ENCODE measurements at regions not wholly inside any gene's neighbourhood (a gene's known extent, or its start where the extent isn't known, plus 50 kb on each side); places are given as distances from the start of the nearest gene placed in this dataset.
A peak's percentile ranks its signal among the peaks of the same experiment; 100 is the strongest.
"Not testable (repeated sequence)": the region's sequence is repeated elsewhere in the genome, so short reads cannot be mapped to it uniquely, and the experiment has no call there.

DNA sequence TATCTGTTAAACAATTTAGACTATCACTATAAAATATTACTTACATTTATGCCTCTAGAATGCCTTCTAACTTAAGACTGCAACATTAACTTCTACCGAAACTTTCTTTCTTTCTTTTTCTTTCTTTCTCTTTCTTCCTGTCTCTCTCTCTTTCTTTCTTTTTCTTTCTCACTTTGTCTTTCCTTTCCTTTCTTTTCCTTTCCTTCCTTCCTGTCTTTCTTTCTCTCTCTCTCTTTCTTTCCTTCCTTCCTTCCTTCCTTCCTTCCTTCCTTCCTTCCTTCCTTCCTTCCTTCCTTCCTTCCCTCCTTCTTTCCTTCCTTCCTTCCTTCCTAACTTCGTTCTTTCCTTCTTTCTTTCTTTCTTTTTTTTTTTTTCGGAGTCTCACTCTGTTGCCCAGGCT lies 1071.9 kb upstream of the ATXN8OS start:
- H3K27me3 ChIP-seq (ENCODE audit: insufficient read depth, poor library complexity, severe bottlenecking), result no peaks in the 10 kb centered on the region
- TF ChIP-seq SPI1 (IDR thresholded peaks at IDR 0.05; ENCODE audit: borderline replicate concordance, low read depth), result no peak
- TF ChIP-seq, protein P1, sequence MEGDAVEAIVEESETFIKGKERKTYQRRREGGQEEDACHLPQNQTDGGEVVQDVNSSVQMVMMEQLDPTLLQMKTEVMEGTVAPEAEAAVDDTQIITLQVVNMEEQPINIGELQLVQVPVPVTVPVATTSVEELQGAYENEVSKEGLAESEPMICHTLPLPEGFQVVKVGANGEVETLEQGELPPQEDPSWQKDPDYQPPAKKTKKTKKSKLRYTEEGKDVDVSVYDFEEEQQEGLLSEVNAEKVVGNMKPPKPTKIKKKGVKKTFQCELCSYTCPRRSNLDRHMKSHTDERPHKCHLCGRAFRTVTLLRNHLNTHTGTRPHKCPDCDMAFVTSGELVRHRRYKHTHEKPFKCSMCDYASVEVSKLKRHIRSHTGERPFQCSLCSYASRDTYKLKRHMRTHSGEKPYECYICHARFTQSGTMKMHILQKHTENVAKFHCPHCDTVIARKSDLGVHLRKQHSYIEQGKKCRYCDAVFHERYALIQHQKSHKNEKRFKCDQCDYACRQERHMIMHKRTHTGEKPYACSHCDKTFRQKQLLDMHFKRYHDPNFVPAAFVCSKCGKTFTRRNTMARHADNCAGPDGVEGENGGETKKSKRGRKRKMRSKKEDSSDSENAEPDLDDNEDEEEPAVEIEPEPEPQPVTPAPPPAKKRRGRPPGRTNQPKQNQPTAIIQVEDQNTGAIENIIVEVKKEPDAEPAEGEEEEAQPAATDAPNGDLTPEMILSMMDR (IDR thresholded peaks at IDR 0.05; ENCODE audit: insufficient read depth, low read length), result no peak
- DNase-seq (ENCODE audit: low read depth in 1 of 2, low spot score in 1 of 2), result no peak
- no peak overlapping the region for H3K4me3 ChIP-seq (replicated peaks; ENCODE audit: insufficient read depth, low read length)
- no peak overlapping the region for H3K27ac ChIP-seq (replicated peaks)

DNA sequence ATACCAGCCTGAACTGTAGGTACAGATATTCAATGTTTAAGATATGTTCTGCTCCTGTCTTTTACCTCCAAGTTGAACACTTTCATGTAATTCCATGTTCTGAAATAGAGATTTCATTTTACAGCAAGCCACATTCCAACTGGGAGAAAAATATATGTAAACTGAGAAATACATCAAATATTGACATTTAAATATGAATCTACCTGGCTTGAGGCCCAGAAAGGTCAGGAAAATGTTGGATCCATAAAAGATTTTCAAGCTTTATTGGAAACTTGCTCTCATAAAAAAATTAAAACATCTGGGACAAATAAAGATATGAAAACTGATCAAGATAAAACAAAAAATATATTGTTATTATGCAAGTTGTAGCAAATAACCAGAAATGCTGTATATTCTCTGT lies 1078.7 kb upstream of the ATXN8OS start:
- H3K27me3 ChIP-seq (ENCODE audit: insufficient read depth, poor library complexity, severe bottlenecking), result no peaks in the 10 kb centered on the region
- DNase-seq (ENCODE audit: low read depth in 1 of 2, low spot score in 1 of 2), result no peak
- TF ChIP-seq SPI1 (IDR thresholded peaks at IDR 0.05; ENCODE audit: borderline replicate concordance, low read depth) (no peak), REST (IDR thresholded peaks at IDR 0.05; ENCODE audit: insufficient replicate concordance, low read depth) (no peak), POLR2AphosphoS5 (IDR thresholded peaks at IDR 0.05; ENCODE audit: low read depth) (no peak), GABPA (IDR thresholded peaks at IDR 0.05; ENCODE audit: low read depth) (no peak)
- TF ChIP-seq, protein P1 (IDR thresholded peaks at IDR 0.05; ENCODE audit: insufficient read depth, low read length), result no peak
- H3K4me3 ChIP-seq (replicated peaks; ENCODE audit: insufficient read depth, low read length), result no peak overlapping the region
- H3K27ac ChIP-seq (replicated peaks), result no peak overlapping the region

DNA sequence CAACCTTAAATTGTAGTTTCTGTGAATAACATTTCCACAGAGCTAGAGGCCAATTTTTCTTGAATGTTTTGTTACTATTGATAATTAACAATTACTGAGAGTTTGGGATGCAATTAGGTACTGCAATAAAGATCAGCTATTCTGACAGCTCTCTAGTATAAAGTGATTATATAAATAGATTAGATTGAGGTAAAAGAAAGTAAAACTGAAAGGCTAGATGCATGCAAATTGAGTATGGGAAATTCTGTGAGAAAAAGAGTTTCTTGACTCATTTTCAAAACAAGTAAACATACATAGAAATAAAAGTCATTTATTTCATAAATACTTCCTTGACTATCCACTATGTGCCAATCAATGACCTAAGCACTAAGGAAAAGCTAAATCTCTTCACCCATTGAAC lies 1087.5 kb upstream of the ATXN8OS start:
- DNase-seq (ENCODE audit: low read depth in 1 of 2, low spot score in 1 of 2), result no peak
- Histone ChIP-seq H3K27ac (replicated peaks) (no peak overlapping the region), H3K4me3 (replicated peaks; ENCODE audit: insufficient read depth, low read length) (no peak overlapping the region), H3K27me3 (ENCODE audit: insufficient read depth, poor library complexity, severe bottlenecking) (no peaks in the 10 kb centered on the region)
- TF ChIP-seq POLR2AphosphoS5 (IDR thresholded peaks at IDR 0.05; ENCODE audit: low read depth), result no peak

DNA sequence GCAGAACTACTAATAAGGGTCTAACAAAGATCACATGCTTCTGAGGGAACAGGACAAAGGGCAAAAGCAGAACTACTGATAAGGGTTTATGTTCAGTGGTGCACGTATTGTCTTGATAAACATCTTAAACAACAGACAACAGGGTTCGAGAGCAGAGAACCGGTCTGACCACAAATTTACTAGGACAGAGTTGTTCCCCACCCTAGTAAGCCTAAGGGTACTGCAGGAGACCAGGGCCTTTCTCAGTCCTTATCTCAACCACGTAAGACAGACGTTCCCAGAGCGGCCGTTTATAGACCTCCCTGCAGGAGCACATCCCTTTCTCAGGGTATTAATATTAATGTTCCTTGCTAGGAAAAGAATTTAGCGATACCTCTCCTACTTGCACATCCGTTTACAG lies 1089.5 kb upstream of the ATXN8OS start:
- not testable (repeated sequence) for H3K27me3 ChIP-seq (ENCODE audit: insufficient read depth, poor library complexity, severe bottlenecking); H3K4me3 ChIP-seq (replicated peaks; ENCODE audit: insufficient read depth, low read length); H3K27ac ChIP-seq (replicated peaks)
- DNase-seq (ENCODE audit: low read depth in 1 of 2, low spot score in 1 of 2), result peak in 1 of 2 experiments; percentile 3

DNA sequence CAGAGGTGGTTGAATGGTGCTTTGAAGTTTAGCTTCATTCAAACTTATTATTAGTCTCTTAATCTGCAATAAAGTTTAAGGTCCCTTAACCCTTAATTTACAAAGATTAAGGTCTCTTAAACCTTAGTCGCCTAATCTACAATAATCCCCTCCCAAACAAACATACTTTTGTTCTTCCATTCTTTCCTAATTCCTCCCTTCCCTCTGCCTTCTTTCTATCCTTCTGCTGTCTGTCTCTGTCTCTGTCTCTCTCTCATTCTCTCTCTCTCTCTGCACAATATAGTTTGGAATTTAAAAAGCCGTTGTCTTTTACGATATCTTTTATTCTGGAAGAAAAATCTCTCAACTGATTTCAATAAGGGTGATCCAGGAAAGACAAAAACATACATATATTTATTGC lies 1096.8 kb upstream of the ATXN8OS start:
- no peak overlapping the region for H3K4me3 ChIP-seq (replicated peaks; ENCODE audit: insufficient read depth, low read length)
- TF ChIP-seq GABPA (IDR thresholded peaks at IDR 0.05; ENCODE audit: low read depth), result no peak
- TF ChIP-seq SPI1 (IDR thresholded peaks at IDR 0.05; ENCODE audit: borderline replicate concordance, low read depth), result no peak
- no peak for TF ChIP-seq POLR2AphosphoS5 (IDR thresholded peaks at IDR 0.05; ENCODE audit: low read depth)
- TF ChIP-seq, protein P1 (IDR thresholded peaks at IDR 0.05; ENCODE audit: insufficient read depth, low read length), result no peak
- TF ChIP-seq REST (IDR thresholded peaks at IDR 0.05; ENCODE audit: insufficient replicate concordance, low read depth), result no peak
- no peak overlapping the region for H3K27ac ChIP-seq (replicated peaks)
- H3K27me3 ChIP-seq (ENCODE audit: insufficient read depth, poor library complexity, severe bottlenecking), result no peaks in the 10 kb centered on the region
- no peak for DNase-seq (ENCODE audit: low read depth in 1 of 2, low spot score in 1 of 2)

Data from HL-60 (cell line).